ENCODE measurements at regions not wholly inside any gene's neighbourhood (a gene's known extent, or its start where the extent isn't known, plus 50 kb on each side); places are given as distances from the start of the nearest gene placed in this dataset.

DNA sequence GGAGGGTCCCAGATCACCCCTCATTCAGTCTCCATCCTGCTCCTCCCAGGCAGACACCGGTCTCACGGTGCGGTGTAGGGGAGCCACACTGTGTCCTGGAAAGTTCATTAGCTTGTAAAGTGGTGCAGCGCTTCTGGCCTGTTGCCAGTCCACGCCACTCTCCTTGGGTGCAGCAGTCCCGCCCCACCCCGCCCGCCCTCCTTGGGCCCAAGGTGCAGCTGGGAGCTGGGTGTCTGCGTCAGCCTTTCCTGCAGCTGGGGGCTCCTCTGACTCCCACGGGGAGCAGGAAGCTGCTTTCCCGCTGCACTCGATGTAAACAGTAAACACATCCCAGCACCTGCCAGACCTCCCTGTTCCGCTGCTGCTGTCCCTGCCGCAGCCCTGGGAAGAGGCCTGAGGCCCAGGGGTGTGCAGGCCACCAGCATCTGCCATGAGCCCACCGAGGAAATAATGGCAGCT is 53.8 kb upstream of the ASB18 start:
- Mint-ChIP-seq H3K9me3 (peaks cover 0 to 14% (median 5%) of the 10 kb centered on the region in 9 donors), H3K27me3 (peaks cover 0 to 7% (median 2%) of the 10 kb centered on the region in 5 donors), H3K4me1 (no peaks in the 10 kb centered on the region), H3K4me3 (no peak overlapping the region), H3K27ac (no peak overlapping the region), H3K36me3 (peaks cover 0 to 4% (median 0%) of the 10 kb centered on the region in 3 donors)
- no peak for ATAC-seq
- no peak for DNase-seq
- POLR2A ChIA-PET, result no interaction called here

DNA sequence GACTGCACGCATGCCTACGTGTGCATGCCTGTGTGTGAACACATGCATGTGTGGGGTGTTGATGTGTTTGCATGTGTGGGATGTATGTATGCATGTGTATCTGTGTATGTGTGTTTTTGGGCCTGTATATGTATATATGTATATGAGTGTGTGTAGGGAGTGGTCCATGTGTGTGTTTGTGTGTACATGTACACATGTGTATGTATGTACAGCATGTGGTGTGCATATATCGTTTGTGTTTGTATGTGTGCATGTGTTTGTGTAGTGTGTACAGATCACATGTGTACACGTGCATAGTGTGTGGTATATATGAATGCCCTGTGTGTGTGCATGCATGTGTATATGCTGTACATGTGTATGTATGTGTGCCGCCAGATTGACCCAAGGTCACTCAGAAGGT is 54.2 kb upstream of the ASB18 start:
- Mint-ChIP-seq H3K4me3 (no peak overlapping the region), H3K27me3 (peaks cover 0 to 7% (median 2%) of the 10 kb centered on the region in 5 donors), H3K4me1 (no peaks in the 10 kb centered on the region), H3K36me3 (peaks cover 0 to 4% (median 0%) of the 10 kb centered on the region in 3 donors), H3K27ac (no peak overlapping the region), H3K9me3 (peaks cover 0 to 10% (median 5%) of the 10 kb centered on the region in 9 donors)
- DNase-seq (no peak), ATAC-seq (no peak)
- POLR2A ChIA-PET, result no interaction called here

- POLR2A ChIA-PET, result no interaction called here
- Mint-ChIP-seq H3K36me3 (no peaks in the 10 kb centered on the region), H3K9me3 (peaks cover 0 to 3% (median 0%) of the 10 kb centered on the region in 9 donors), H3K4me1 (no peaks in the 10 kb centered on the region), H3K4me3 (no peak overlapping the region), H3K27ac (no peak overlapping the region), H3K27me3 (peaks cover 0 to 7% (median 2%) of the 10 kb centered on the region in 5 donors)
- no peak for DNase-seq
- no peak for ATAC-seq
These were observed 54.8 kb upstream of the ASB18 start for GRCh38 chr2:236319036-236319435.

DNA sequence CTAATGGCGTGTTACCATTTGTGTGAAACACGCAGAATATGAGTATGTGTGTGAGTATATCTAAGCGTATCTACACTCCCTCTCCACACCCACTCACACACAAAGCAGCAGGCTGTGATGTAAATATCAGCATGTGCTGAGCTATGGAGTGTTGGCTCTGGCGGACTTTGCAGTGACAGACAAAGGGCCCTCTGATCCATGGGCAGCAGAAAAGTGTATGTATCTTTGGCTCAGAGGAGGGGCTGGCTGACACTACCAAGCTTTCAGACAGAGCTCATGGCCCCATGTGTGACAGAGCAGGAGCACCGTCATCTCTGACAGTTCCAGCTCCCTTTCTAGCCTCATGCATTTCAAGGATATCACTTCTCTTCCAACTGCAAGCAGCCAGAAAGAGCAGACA is 57.2 kb upstream of the ASB18 start:
- POLR2A ChIA-PET, result no interaction called here
- DNase-seq (no peak), ATAC-seq (no peak)
- H3K4me1 Mint-ChIP-seq, result no peaks in the 10 kb centered on the region
- no peaks in the 10 kb centered on the region for H3K36me3 Mint-ChIP-seq
- no peak overlapping the region for H3K4me3 Mint-ChIP-seq
- H3K27ac Mint-ChIP-seq, result no peak overlapping the region
- H3K9me3 Mint-ChIP-seq, result no peaks in the 10 kb centered on the region
- peaks cover 0 to 3% (median 0%) of the 10 kb centered on the region in 5 donors for H3K27me3 Mint-ChIP-seq

DNA sequence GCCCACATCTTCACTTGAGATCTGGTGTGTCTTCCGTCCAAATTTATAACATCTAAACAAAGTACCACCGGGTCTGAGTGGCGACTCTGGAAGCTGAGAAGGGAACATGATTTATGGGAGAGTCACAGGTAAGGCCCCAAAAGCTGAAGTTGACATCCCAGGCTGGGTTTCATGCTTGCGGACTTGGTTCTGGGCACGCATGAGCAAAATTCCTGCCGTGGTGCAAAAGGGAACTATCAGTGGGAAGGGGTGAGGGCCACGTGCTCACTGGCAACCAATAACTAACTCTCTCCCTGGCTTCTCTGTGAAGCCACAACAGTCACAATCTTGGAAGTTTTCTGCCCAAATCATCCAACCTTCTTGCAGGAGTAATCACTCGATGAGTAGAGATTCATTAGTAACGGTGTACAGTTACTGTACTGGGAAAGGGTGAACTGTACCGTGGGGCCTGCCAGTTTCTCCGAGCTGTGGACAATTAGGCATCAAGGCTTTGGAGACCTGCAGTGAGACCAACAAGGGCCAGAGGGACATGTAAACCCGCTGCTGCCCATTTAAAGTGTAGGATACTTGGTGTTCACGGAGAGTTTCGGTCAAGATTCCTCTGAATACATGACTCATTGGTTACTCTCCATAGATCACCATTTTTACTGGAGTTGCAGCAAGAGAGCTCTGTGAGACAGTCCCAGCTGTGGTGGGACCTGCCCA is 69.4 kb upstream of the ASB18 start:
- H3K27me3 Mint-ChIP-seq, result peaks cover 0 to 10% (median 0%) of the 10 kb centered on the region in 5 donors
- H3K36me3 Mint-ChIP-seq, result peaks cover 0 to 9% (median 4%) of the 10 kb centered on the region in 3 donors
- H3K4me1 Mint-ChIP-seq, result peaks cover 0 to 4% (median 0%) of the 10 kb centered on the region in 4 donors
- H3K9me3 Mint-ChIP-seq, result no peaks in the 10 kb centered on the region
- DNase-seq, result no peak
- POLR2A ChIA-PET, result no interaction called here
- H3K4me3 Mint-ChIP-seq, result no peak overlapping the region
- ATAC-seq, result no peak
- no peak overlapping the region for H3K27ac Mint-ChIP-seq

DNA sequence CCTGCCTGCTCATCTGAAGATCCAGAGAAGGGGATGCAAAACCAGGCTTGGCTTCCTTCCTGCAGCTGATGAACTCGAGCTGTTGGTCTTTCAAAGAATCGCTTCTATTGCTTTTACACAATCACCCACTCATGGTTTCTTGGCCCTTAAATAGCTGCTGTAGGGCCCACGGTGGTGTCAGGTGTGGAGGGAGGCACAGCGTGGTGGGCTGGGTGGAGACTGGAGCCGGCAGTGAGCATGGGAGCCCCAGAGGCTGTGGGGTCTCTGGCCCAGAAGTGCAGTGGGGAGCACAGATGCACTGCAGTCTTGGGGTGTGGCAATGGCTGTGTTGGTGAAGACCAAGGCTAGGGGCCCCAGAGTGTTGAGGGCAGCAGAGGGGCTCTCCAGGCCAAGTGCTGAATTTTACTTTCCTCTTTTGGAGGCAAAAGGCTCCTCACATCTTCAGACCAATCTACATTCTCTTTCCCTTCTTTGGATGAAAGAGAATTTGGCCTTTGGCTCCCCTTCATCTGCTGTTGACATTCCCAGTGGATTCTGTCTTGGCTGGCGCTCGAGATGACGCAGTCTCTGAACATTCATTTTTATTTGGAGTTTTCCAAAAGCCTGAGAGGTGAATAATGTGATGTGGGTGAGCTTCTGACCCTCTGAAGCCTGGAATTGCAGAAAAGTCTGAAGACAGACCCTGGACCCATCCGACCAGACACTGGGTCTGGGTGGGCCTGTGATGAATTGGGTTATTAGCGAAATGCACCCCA is 70.1 kb upstream of the ASB18 start:
- Mint-ChIP-seq H3K27ac (no peak overlapping the region), H3K4me1 (peaks cover 0 to 4% (median 0%) of the 10 kb centered on the region in 4 donors), H3K4me3 (no peak overlapping the region), H3K9me3 (no peaks in the 10 kb centered on the region), H3K27me3 (peaks cover 0 to 3% (median 1%) of the 10 kb centered on the region in 5 donors), H3K36me3 (peaks cover 0 to 9% (median under 1%) of the 10 kb centered on the region in 3 donors)
- no peak for ATAC-seq
- DNase-seq, result no peak
- POLR2A ChIA-PET, result no interaction called here

GRCh38 chr2:236335696-236336574 is 71.7 kb upstream of the ASB18 start:
- H3K9me3 Mint-ChIP-seq, result no peaks in the 10 kb centered on the region
- H3K27ac Mint-ChIP-seq, result peak overlapping the region in 1 of 10 donors; percentile 70
- peaks cover 0 to 3% (median 0%) of the 10 kb centered on the region in 5 donors for H3K27me3 Mint-ChIP-seq
- ATAC-seq (no peak), DNase-seq (no peak)
- peaks cover 0 to 4% (median 0%) of the 10 kb centered on the region in 4 donors for H3K4me1 Mint-ChIP-seq
- POLR2A ChIA-PET, result no interaction called here
- no peaks in the 10 kb centered on the region for H3K36me3 Mint-ChIP-seq
- H3K4me3 Mint-ChIP-seq, result no peak overlapping the region

- H3K9me3 Mint-ChIP-seq, result no peaks in the 10 kb centered on the region
- H3K27ac Mint-ChIP-seq, result peak overlapping the region in 3 of 10 donors; percentile 36 to 70 (median 67)
- peak overlapping the region in 1 of 10 donors; percentile 26 for H3K4me3 Mint-ChIP-seq
- POLR2A ChIA-PET, result no interaction called here
- ATAC-seq, result no peak
- H3K4me1 Mint-ChIP-seq, result peaks cover 0 to 4% (median 0%) of the 10 kb centered on the region in 4 donors
- no peaks in the 10 kb centered on the region for H3K36me3 Mint-ChIP-seq
- peaks cover 0 to 3% (median 0%) of the 10 kb centered on the region in 5 donors for H3K27me3 Mint-ChIP-seq
- DNase-seq, result no peak
These were observed 72.6 kb upstream of the ASB18 start for GRCh38 chr2:236336575-236337464.

- H3K27me3 Mint-ChIP-seq, result peaks cover 0 to 3% (median 0%) of the 10 kb centered on the region in 5 donors
- no peak for ATAC-seq
- peak overlapping the region in 1 of 10 donors; percentile 37 for H3K27ac Mint-ChIP-seq
These were observed 73.5 kb upstream of the ASB18 start for GRCh38 chr2:236337465-236338325.

DNA sequence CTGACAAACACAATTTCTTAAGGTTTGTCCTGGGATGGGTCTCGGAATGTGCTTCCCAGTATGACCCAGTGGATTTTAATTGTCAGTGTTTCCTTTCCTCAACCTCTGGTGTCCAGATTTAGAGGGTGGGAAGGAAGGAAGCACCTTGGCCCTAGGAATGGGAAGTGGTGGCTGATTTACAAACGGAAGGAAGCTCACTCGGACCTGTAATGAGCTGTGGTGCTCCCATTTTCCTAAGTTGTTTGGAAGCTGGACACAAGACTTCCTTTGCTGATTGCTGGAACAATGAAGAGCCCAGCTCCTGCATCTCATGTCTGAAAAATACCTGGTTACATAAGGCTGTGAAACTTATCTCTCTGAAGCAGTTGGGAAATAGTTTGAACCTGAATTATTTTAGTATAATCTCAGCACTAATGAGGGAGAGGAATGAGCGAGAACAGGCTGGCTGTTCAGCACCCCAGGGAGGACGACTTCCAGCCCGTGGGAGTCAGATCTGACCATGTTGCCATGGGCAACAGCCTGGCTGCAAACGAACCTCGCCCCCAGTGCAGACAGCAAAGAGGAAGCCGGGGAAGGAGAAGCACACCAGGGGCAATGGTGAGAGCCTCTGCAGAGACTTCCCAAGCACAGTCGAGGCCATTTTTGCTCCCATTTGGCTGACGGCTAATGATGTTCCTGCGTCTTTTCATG is 74.4 kb upstream of the ASB18 start:
- H3K27ac Mint-ChIP-seq, result no peak overlapping the region
- H3K36me3 Mint-ChIP-seq, result no peaks in the 10 kb centered on the region
- no peak for ATAC-seq
- no peak overlapping the region for H3K4me3 Mint-ChIP-seq
- H3K4me1 Mint-ChIP-seq, result peaks cover 0 to 4% (median 1%) of the 10 kb centered on the region in 4 donors
- no peak for DNase-seq
- POLR2A ChIA-PET, result no interaction called here
- H3K27me3 Mint-ChIP-seq, result peaks cover 0 to 3% (median 2%) of the 10 kb centered on the region in 5 donors
- H3K9me3 Mint-ChIP-seq, result no peaks in the 10 kb centered on the region

More at GRCh38 chr2:236337465-236338325, 73.5 kb upstream of the ASB18 start:
- H3K4me3 Mint-ChIP-seq, result no peak overlapping the region
- H3K36me3 Mint-ChIP-seq, result no peaks in the 10 kb centered on the region
- POLR2A ChIA-PET, result no interaction called here
- DNase-seq, result no peak
- no peaks in the 10 kb centered on the region for H3K9me3 Mint-ChIP-seq
- H3K4me1 Mint-ChIP-seq, result peaks cover 0 to 4% (median 0%) of the 10 kb centered on the region in 4 donors

DNA sequence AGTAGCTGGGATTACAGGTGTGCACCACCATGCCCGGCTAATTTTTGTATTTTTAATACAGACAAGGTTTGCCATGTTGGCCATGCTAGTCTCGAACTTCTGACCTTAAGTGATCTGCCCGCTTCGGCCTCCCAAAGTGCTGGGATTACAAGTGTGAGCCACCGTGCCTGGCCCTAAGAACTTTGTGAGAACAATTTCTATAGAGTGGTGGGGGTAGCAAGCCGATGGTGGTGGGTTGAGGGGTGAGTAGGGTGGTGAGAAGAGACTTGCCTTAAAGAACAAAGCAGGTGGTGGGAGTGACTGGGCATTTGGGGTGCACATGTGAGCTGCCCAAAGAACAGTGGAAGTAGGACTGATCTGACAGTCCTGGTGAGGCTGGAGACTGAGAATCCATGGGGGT is 76.0 kb upstream of the ASB18 start:
- POLR2A ChIA-PET, result no interaction called here
- Mint-ChIP-seq H3K27me3 (peaks cover 0 to 3% (median 2%) of the 10 kb centered on the region in 5 donors), H3K4me1 (peaks cover 0 to 4% (median 1%) of the 10 kb centered on the region in 4 donors), H3K36me3 (no peaks in the 10 kb centered on the region), H3K9me3 (no peaks in the 10 kb centered on the region), H3K27ac (no peak overlapping the region), H3K4me3 (no peak overlapping the region)
- ATAC-seq (no peak), DNase-seq (no peak)
